Stimulated activated naive B cell treated with anti-CD40 and anti-IgM and Interleukin-4, amounts not matched to agents 10 μg/mL and 1 μg/mL and 100 μg/mL, for 72 hours (primary cell): ENCODE measurements at regions not wholly inside any gene's neighbourhood (a gene's known extent, or its start where the extent isn't known, plus 50 kb on each side); places are given as distances from the start of the nearest gene placed in this dataset.

Experiments used
- ATAC-seq, 2 donors: fragments of 150-1000 bp; cut with Tn5 transposase; replicated peaks; 2 replicates each; pipeline ENCODE4 v1.10.0; 2021; ENCODE audit warnings: moderate library complexity in 1 of 2
- DNase-seq: peaks from one replicate; pipeline ENCODE4 v3.0.0; 2021
- H3K27ac Mint-ChIP-seq: one replicate; pipeline ENCODE4 v1.8.0; 2022; ENCODE audit warnings: mild to moderate bottlenecking, mixed read lengths
- H3K27me3 Mint-ChIP-seq, 2 donors: one replicate each; pipeline ENCODE4 v1.8.0; 2022; ENCODE audit warnings: mixed read lengths in 2 of 2
- H3K36me3 Mint-ChIP-seq, 2 donors: one replicate each; pipeline ENCODE4 v1.8.0; 2022; ENCODE audit warnings: mixed read lengths in 2 of 2, mild to moderate bottlenecking in 1 of 2
- H3K4me1 Mint-ChIP-seq, 2 donors: one replicate each; pipeline ENCODE4 v1.8.0; 2022; ENCODE audit warnings: mixed read lengths in 2 of 2, mild to moderate bottlenecking in 1 of 2
- H3K4me3 Mint-ChIP-seq, 2 donors: one replicate each; pipeline ENCODE4 v1.8.0; 2022; ENCODE audit warnings: mild to moderate bottlenecking in 2 of 2, mixed read lengths in 2 of 2, moderate library complexity in 1 of 2
- H3K9me3 Mint-ChIP-seq, 2 donors: one replicate each; pipeline ENCODE4 v1.8.0; 2022; ENCODE audit warnings: mixed read lengths in 2 of 2, mild to moderate bottlenecking in 1 of 2

DNA sequence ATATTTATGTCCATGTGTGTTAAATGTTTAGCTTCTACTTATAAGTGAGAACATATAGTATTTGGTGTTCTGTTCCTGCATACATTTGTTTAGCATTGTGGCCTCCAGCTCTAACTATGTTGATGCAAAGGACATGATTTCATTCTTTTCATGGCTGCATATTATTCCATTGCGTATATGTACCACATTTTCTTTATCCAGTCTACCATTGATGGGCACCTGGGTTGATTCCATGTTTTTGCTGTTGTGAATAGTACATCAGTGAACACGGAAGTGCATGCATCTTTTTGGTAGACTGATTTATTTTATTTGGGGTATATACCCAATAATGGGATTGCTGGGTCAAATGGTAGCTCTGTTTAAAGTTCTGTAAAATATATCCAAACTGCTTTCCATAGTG lies 359.0 kb downstream of the SLCO4C1 start:
- Mint-ChIP-seq H3K9me3 (peaks cover 0 to 4% of the 10 kb centered on the region in 2 donors), H3K4me1 (no peaks in the 10 kb centered on the region)

DNA sequence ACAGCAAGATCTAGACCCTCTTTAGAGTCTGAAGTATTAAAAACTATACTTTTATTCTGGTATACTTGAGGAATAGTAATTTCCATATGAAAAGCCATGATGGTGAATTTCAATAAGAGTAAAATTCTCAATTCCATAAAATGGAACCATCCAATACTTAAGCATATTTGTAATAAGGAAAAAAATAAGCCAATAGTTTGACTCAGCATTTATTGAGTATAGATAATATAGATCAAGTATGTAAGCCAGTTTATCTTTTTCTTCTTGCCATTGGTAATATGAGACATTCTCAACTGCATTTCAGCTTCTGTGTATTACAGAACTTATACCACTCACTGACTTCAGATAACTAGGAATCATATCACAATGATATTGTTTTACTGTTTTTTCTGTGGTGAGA lies 361.0 kb downstream of the SLCO4C1 start:
- H3K4me1 Mint-ChIP-seq = no peaks in the 10 kb centered on the region
- no peak overlapping the region for H3K4me3 Mint-ChIP-seq
- no peak for ATAC-seq
- no peak for DNase-seq
- H3K36me3 Mint-ChIP-seq = no peaks in the 10 kb centered on the region
- no peak overlapping the region for H3K27ac Mint-ChIP-seq
- H3K9me3 Mint-ChIP-seq = peaks cover 0 to 4% of the 10 kb centered on the region in 2 donors
- H3K27me3 Mint-ChIP-seq = no peaks in the 10 kb centered on the region

More for the DNA sequence above, 359.0 kb downstream of the SLCO4C1 start:
- no peaks in the 10 kb centered on the region for H3K27me3 Mint-ChIP-seq
- ATAC-seq (no peak), DNase-seq (no peak)
- no peak overlapping the region for H3K27ac Mint-ChIP-seq
- no peak overlapping the region for H3K4me3 Mint-ChIP-seq
- no peaks in the 10 kb centered on the region for H3K36me3 Mint-ChIP-seq

DNA sequence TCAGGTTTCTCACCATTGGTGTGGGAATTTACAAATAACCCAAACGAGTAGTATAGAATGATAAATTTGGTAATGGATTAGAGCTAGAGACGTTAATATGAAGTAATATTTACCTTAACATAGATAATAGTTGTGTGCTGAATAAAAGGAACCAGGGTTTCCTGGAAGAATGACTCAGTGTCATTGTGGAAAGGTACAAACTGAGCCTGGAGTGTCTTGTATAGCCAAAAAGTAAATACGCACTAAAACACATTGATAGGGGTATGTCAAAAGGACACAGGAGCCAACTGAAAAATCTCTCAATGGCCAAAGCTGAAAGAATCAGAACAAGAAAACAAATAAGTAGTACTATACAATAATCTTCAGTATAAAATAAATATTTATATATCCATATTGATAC lies 363.5 kb downstream of the SLCO4C1 start:
- ATAC-seq (no peak), DNase-seq (no peak)
- H3K4me3 Mint-ChIP-seq = no peak overlapping the region
- H3K4me1 Mint-ChIP-seq = no peaks in the 10 kb centered on the region
- no peaks in the 10 kb centered on the region for H3K27me3 Mint-ChIP-seq
- peaks cover 0 to 2% of the 10 kb centered on the region in 2 donors for H3K9me3 Mint-ChIP-seq
- no peaks in the 10 kb centered on the region for H3K36me3 Mint-ChIP-seq
- no peak overlapping the region for H3K27ac Mint-ChIP-seq

DNA sequence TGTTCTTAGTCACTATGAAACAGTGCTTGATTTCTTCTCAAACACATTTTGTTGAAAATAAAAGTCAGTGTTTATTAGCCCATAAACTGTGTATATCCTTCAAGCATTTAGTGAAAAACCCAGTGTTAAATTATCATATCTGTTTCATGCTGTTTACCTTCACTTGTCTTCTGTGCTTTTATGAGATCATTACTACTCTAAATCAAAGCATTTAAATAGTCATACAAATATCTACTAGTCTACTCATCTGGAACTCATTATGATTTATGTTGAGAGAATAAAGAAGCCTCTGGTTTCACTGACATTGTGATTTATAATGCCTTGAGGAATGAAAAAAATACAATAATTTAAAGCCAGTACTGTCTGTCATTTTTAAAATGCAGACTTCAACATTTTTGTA lies 366.5 kb downstream of the SLCO4C1 start:
- ATAC-seq = no peak
- no peaks in the 10 kb centered on the region for H3K27me3 Mint-ChIP-seq

DNA sequence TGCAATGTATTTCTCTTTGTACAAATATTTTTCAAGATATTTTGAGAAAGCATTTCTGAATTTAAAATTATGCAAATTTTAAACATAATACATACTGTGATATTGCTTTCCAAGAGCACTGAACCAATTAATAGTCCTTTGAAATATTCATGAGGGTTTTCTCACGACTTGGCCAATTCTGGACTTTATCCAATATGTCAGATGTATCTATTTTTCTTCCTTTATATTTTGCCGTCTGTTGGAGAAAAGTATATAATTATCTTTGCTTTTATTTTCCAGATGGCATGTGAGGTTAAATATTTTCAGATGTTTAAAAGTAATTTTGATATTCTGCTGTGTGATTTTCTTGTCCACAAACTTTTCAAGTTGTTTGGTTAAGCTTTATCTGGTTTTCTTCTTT lies 378.9 kb downstream of the SLCO4C1 start:
- DNase-seq = no peak
- Mint-ChIP-seq H3K27ac (no peak overlapping the region), H3K4me3 (no peak overlapping the region), H3K4me1 (no peaks in the 10 kb centered on the region), H3K27me3 (no peaks in the 10 kb centered on the region), H3K36me3 (no peaks in the 10 kb centered on the region), H3K9me3 (peaks cover 2 to 3% of the 10 kb centered on the region in 2 donors)
- ATAC-seq = no peak

More for the DNA sequence above, 366.5 kb downstream of the SLCO4C1 start:
- H3K4me3 Mint-ChIP-seq = no peak overlapping the region
- no peaks in the 10 kb centered on the region for H3K4me1 Mint-ChIP-seq
- H3K36me3 Mint-ChIP-seq = no peaks in the 10 kb centered on the region
- H3K27ac Mint-ChIP-seq = no peak overlapping the region
- no peak for DNase-seq
- H3K9me3 Mint-ChIP-seq = no peaks in the 10 kb centered on the region

DNA sequence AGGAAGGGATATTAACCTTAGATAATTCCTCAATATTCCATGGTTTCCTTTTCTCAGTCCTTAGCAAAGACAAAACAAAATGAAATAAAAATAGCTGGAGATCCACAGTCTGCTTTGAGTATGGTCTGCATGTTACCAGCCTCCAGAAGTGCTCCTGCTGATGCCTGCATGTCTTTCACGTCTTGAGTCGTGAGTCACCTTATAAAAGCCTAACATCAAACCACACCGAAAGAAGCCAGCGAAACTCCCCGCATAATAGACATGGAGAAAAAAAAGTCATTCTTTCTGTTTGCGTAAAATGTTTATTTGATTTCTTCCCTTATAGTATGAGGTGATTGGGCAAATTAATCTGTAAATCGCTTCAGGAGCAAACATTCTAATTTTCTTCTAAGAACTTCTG lies 380.5 kb downstream of the SLCO4C1 start:
- ATAC-seq (no peak), DNase-seq (no peak)
- Mint-ChIP-seq H3K4me3 (no peak overlapping the region), H3K27ac (no peak overlapping the region), H3K27me3 (no peaks in the 10 kb centered on the region), H3K4me1 (no peaks in the 10 kb centered on the region), H3K36me3 (no peaks in the 10 kb centered on the region), H3K9me3 (peaks cover 3 to 4% of the 10 kb centered on the region in 2 donors)

DNA sequence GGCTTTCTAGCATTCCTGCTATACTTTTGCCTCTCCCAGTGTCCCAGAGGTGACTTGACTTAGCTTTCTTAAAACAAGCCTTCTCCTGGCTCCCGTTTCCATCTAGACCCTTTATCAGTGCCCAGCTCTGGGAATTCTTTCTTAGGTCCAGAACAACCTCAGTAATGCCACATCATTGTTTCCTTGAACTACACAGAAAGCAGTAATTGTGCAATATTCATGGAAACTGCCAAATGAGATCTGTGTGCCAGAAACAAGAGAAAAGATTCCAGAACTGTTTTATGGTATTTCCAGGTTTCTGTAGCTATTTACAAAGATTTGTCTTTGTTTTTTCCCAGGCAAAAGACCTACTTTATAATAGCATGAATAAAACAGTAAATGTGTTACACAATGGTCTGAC lies 391.3 kb downstream of the SLCO4C1 start:
- no peak overlapping the region for H3K27ac Mint-ChIP-seq
- no peaks in the 10 kb centered on the region for H3K36me3 Mint-ChIP-seq
- H3K4me1 Mint-ChIP-seq = no peaks in the 10 kb centered on the region
- no peaks in the 10 kb centered on the region for H3K27me3 Mint-ChIP-seq
- H3K4me3 Mint-ChIP-seq = no peak overlapping the region
- H3K9me3 Mint-ChIP-seq = no peaks in the 10 kb centered on the region
- ATAC-seq (no peak), DNase-seq (no peak)

DNA sequence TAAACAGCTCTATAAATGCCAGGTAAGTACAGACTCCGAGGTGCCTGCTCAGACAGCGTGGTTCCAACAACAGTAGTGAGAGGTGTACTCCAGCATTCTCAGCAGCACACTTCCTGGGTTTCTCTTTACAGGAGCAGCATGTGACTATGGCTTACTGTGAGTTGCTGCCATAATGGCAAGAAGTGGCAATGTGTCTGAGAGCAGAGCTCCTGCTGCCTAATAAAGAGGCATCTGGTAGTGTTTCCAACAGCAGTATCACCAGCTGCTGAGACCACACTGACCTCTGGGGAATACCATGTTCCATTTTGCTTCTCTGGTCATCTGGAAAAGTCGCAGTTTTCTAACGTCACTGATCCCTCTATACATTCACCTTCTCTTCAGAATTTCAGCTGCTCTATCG lies 398.2 kb downstream of the SLCO4C1 start:
- Mint-ChIP-seq H3K36me3 (no peaks in the 10 kb centered on the region), H3K4me3 (peak overlapping the region in 1 of 2 donors; percentile 11), H3K27ac (peak overlapping the region; percentile 14), H3K27me3 (no peaks in the 10 kb centered on the region), H3K9me3 (no peaks in the 10 kb centered on the region), H3K4me1 (no peaks in the 10 kb centered on the region)
- DNase-seq (no peak), ATAC-seq (peak; percentile 72 to 75)

DNA sequence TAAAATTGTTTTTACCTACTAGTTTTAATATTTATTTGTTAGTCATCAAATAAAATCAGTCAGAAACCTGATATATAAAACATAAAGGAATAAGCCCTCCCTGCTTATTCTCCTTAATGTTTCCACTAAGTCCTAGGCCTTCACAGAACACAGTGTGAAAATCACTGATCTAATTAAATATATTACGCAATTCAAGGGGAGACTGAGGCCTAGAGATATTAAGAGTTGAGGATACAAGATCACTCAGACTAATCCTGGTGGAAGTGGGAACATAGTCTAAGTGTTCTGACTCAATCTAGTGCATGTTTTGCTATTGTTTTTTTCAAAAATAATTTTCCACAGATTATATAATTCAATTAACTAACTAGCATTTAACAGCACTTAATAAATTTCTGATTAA lies 401.1 kb downstream of the SLCO4C1 start:
- ATAC-seq = no peak
- Mint-ChIP-seq H3K9me3 (no peaks in the 10 kb centered on the region), H3K36me3 (no peaks in the 10 kb centered on the region), H3K4me1 (no peaks in the 10 kb centered on the region), H3K4me3 (no peak overlapping the region), H3K27me3 (no peaks in the 10 kb centered on the region), H3K27ac (no peak overlapping the region)
- no peak for DNase-seq

DNA sequence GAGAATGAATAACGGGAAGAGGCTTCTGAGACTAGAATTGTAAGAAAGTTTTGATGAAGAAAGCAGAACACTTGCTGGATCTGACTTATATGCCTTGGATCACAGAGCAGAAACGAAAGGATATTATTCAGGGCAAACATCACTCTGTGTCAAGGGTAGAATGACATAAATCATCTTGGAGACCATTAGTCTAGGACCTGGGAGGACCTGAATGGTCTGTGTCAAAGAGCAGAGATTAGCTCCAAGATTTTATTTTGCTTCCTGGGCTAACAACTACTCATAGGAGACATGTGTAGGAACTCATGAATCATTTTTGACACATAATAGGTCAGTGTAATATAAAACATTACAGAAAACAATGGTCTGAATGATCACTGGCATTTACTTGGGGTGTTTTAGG lies 417.9 kb downstream of the SLCO4C1 start:
- H3K9me3 Mint-ChIP-seq = no peaks in the 10 kb centered on the region
- no peaks in the 10 kb centered on the region for H3K4me1 Mint-ChIP-seq
- ATAC-seq (no peak), DNase-seq (no peak)
- no peaks in the 10 kb centered on the region for H3K27me3 Mint-ChIP-seq
- no peak overlapping the region for H3K4me3 Mint-ChIP-seq
- no peaks in the 10 kb centered on the region for H3K36me3 Mint-ChIP-seq
- H3K27ac Mint-ChIP-seq = no peak overlapping the region

DNA sequence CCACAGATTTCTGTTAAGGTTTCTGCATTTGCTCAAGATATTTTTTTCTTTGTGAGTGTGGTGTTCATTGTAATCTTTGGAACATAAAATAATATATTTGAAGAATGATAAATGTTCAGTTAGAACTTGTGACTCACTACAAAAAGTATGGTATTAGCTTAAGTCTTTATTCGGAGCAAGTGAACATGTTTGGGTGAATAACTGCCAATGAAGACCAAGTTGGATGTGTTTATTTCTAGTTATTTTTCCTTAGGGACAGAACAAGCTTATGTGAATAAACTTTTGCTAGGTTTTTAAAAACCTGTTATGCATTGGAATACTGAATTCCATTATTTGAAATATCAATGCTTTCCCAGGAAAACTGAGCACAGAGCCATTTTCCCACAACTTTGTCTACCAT lies 418.6 kb downstream of the SLCO4C1 start:
- no peaks in the 10 kb centered on the region for H3K4me1 Mint-ChIP-seq
- ATAC-seq = no peak
- no peaks in the 10 kb centered on the region for H3K9me3 Mint-ChIP-seq
- no peaks in the 10 kb centered on the region for H3K27me3 Mint-ChIP-seq
- H3K36me3 Mint-ChIP-seq = no peaks in the 10 kb centered on the region
- no peak overlapping the region for H3K27ac Mint-ChIP-seq
- no peak for DNase-seq
- H3K4me3 Mint-ChIP-seq = no peak overlapping the region

DNA sequence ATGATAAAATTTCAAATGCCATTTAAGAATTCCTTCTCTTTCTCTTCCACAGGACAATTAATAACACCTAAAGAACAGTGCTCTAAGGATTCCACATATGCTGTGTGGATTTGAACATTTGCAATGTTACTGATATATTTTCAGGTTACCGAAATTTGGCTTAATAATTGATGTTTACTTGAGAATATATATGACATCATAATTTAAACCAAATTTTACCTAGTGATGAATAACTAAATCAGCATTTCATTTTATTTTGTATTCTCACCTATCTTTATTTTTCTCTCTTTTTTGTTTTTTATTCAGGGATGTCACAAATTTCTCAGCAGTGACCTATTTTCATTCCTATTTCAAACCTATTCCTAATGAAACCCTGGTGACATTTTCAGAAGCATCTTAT lies 429.6 kb downstream of the SLCO4C1 start:
- Mint-ChIP-seq H3K27ac (no peak overlapping the region), H3K9me3 (peaks cover 3 to 6% of the 10 kb centered on the region in 2 donors), H3K4me1 (no peaks in the 10 kb centered on the region), H3K36me3 (no peaks in the 10 kb centered on the region), H3K27me3 (no peaks in the 10 kb centered on the region), H3K4me3 (no peak overlapping the region)
- DNase-seq (no peak), ATAC-seq (no peak)

DNA sequence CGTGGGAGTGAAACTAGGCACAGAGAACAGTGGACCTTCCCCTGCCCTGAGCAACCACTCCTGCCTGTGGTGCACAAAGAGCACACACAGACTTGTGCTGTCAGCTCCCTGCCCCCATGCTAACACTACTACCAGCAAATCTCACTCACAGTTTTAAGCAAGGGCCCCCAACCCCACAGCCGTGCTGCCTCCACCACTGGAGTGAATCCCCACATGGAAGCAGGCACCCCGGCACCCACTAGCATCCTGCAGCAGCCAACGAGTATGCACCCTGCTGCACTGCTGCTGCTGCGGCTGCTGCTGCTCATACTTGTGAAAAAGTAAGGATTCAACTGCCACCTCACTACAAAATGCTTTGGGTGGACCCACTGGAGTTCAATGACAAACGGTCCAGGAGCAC lies 435.5 kb downstream of the SLCO4C1 start:
- Mint-ChIP-seq H3K4me3 (no peak overlapping the region), H3K36me3 (no peaks in the 10 kb centered on the region), H3K4me1 (no peaks in the 10 kb centered on the region), H3K27ac (no peak overlapping the region), H3K9me3 (peaks cover 0 to 5% of the 10 kb centered on the region in 2 donors), H3K27me3 (no peaks in the 10 kb centered on the region)
- ATAC-seq = no peak
- no peak for DNase-seq

DNA sequence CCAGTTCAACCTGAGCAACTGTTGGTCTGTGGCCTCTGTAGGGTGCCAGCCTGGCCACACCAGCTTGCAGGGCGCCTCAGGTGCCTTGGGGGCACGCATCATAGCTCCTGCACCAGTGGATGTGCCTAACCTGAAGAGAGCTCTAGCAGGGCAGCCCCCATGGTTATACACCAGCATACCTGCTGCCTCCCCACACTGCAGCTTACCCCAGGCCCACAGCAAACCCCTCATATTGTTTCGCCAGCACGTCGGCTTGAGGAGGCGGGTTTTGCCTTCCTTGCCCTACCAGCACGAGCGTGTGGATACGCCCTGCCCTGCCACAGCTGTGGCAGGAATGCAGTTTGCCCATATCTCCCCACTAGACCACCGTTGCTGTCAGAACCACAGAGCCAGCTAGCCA lies 435.9 kb downstream of the SLCO4C1 start:
- DNase-seq (no peak), ATAC-seq (no peak)
- no peaks in the 10 kb centered on the region for H3K27me3 Mint-ChIP-seq
- no peak overlapping the region for H3K4me3 Mint-ChIP-seq
- no peaks in the 10 kb centered on the region for H3K36me3 Mint-ChIP-seq
- no peak overlapping the region for H3K27ac Mint-ChIP-seq
- peaks cover 0 to under 1% of the 10 kb centered on the region in 2 donors for H3K9me3 Mint-ChIP-seq
- H3K4me1 Mint-ChIP-seq = no peaks in the 10 kb centered on the region

DNA sequence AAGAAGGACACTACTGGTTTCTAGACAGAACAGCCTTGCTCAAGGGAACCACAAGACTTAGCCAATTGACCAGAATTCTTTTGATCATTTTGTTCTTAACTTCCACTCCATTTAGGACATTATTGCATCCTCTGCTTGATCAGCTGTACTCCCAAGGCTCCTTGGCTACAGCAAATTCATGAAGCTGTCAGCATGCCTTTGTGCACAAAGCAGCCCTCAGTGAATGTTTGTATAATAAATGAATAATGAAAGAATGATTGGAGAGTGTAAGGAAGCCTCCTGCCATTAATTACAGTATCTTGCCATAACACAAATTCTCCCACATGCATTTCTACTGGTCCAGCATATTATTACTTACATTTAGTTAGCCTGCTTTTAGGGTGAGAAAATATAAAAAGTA lies 449.6 kb downstream of the SLCO4C1 start:
- H3K4me3 Mint-ChIP-seq = no peak overlapping the region
- H3K36me3 Mint-ChIP-seq = no peaks in the 10 kb centered on the region
- peaks cover 3 to 4% of the 10 kb centered on the region in 2 donors for H3K9me3 Mint-ChIP-seq
- no peak for ATAC-seq
- no peak for DNase-seq
- no peaks in the 10 kb centered on the region for H3K4me1 Mint-ChIP-seq
- H3K27ac Mint-ChIP-seq = no peak overlapping the region
- H3K27me3 Mint-ChIP-seq = no peaks in the 10 kb centered on the region

DNA sequence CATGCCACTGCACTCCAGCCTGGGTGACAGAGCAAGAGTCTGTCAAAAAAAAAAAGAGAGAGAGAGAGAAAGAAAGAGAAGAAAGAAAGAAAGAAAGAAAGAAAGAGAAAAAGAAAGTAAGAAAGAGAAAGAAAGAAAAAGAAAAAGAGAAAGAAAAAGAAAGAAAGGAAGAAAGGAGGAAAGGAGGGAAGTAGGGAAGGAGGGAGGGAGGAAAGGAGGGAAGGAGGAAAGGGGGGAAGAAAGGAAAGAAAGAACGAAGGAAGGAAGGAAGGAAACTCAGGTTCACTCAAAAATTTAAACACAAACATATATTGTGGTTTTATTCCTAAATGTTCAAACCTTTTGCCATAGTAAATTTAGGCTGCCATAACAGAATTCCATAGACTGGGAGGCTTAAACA lies 453.0 kb downstream of the SLCO4C1 start:
- H3K9me3 Mint-ChIP-seq = peaks cover 3 to 4% of the 10 kb centered on the region in 2 donors
- H3K4me3 Mint-ChIP-seq = no peak overlapping the region
- H3K27me3 Mint-ChIP-seq = no peaks in the 10 kb centered on the region
- H3K36me3 Mint-ChIP-seq = no peaks in the 10 kb centered on the region
- no peak overlapping the region for H3K27ac Mint-ChIP-seq
- no peak for ATAC-seq
- DNase-seq = no peak
- H3K4me1 Mint-ChIP-seq = no peaks in the 10 kb centered on the region
